ENCODE measurements at regions not wholly inside any gene's neighbourhood (a gene's known extent, or its start where the extent isn't known, plus 50 kb on each side); places are given as distances from the start of the nearest gene placed in this dataset.

DNA sequence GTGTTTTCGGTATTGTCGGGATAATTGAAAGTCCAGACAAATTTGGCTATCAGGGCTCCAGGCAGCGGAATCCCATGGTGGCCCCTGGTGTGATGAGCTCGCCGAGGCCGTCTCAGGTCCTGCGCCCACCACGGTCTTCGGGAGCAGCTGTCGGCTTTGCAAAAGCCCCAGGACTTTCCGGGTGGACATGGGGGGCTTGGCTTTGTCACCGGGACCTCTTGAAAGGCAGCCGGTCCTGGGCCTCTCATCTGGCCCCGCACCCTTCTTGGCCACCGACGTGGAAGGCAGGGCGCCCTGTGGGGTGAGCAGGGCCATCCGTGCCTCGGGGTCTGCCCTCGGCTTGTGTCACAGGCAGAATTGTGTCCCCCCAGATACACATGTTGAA is 87.1 kb upstream of the ACTRT2 start:
- POLR2A ChIA-PET, result no interaction called here
- no peak overlapping the region for H3K4me3 Mint-ChIP-seq
- H3K27ac Mint-ChIP-seq, result no peak overlapping the region
- 91% methylated on average over 19 of the region's 20 CpGs for WGBS (ENCODE audit: insufficient coverage)
- H3K9me3 Mint-ChIP-seq, result peaks cover 0 to 6% (median 0%) of the 10 kb centered on the region in 3 donors
- CTCF ChIA-PET, result no interaction called here
- Histone ChIP-seq H3K36me3 (ENCODE audit: control insufficient read depth in 2 of 2, extremely low read depth in 1 of 2, insufficient read depth in 1 of 2, low read length in 1 of 2) (no peaks in the 10 kb centered on the region), H3K9me3 (no peaks in the 10 kb centered on the region), H3K4me3 (ENCODE audit: control insufficient read depth in 1 of 2, extremely low read depth in 1 of 2, low read length in 1 of 2) (no peak overlapping the region), H3K27ac (ENCODE audit: low read length) (no peak overlapping the region), H3K4me1 (ENCODE audit: control insufficient read depth in 1 of 2, extremely low read depth in 1 of 2, insufficient read depth in 2 of 2, low read length in 2 of 2) (no peaks in the 10 kb centered on the region), H3K27me3 (replicated peaks in 1 of 2; ENCODE audit: control insufficient read depth in 2 of 2, extremely low read depth in 1 of 2, insufficient read depth in 2 of 2, low read length in 1 of 2) (peaks cover 0 to 19% of the 10 kb centered on the region in 2 experiments)
- no peaks in the 10 kb centered on the region for H3K36me3 Mint-ChIP-seq
- no peak for ATAC-seq (replicated peaks in 1 of 4)
- no peaks in the 10 kb centered on the region for H3K4me1 Mint-ChIP-seq
- DNase-seq, result no peak
- H3K27me3 Mint-ChIP-seq, result peaks cover 0 to 10% of the 10 kb centered on the region in 2 donors

DNA sequence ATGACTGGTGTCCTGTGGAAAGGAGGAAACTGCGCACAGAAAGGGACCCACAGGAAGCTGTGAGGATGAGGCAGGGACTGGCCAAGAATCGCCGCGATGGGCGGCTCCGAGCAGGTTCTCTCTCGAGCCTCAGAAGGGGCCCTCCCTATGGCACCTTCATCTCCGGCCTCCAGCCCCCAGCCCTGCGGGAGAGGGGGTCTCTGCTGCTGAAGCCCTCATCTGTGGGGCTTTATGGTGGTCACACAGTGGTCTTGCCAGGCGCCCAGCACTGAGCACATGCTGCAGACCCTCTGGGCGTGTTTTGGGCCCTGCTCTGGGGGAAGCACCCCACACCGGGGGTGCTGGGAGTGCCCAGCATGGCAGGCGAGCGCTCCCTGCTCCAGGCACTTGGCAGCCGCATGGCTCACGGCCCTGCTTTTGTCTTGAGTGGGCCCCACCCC is 86.6 kb upstream of the ACTRT2 start:
- WGBS (ENCODE audit: insufficient coverage), result 81% methylated on average over 12 of the region's 16 CpGs
- H3K36me3 ChIP-seq (ENCODE audit: control insufficient read depth in 2 of 2, extremely low read depth in 1 of 2, insufficient read depth in 1 of 2, low read length in 1 of 2), result no peaks in the 10 kb centered on the region
- H3K9me3 ChIP-seq, result no peaks in the 10 kb centered on the region
- H3K4me3 Mint-ChIP-seq, result no peak overlapping the region
- H3K9me3 Mint-ChIP-seq, result peaks cover 0 to 6% (median 0%) of the 10 kb centered on the region in 3 donors
- H3K27me3 ChIP-seq (replicated peaks in 1 of 2; ENCODE audit: control insufficient read depth in 2 of 2, extremely low read depth in 1 of 2, insufficient read depth in 2 of 2, low read length in 1 of 2), result peaks cover 0 to 19% of the 10 kb centered on the region in 2 experiments
- POLR2A ChIA-PET, result no interaction called here
- H3K4me1 ChIP-seq (ENCODE audit: control insufficient read depth in 1 of 2, extremely low read depth in 1 of 2, insufficient read depth in 2 of 2, low read length in 2 of 2), result no peaks in the 10 kb centered on the region
- no peak for ATAC-seq (replicated peaks in 1 of 4)
- no peaks in the 10 kb centered on the region for H3K4me1 Mint-ChIP-seq
- no peak overlapping the region for H3K27ac Mint-ChIP-seq
- no peaks in the 10 kb centered on the region for H3K36me3 Mint-ChIP-seq
- H3K4me3 ChIP-seq (ENCODE audit: control insufficient read depth in 1 of 2, extremely low read depth in 1 of 2, low read length in 1 of 2), result no peak overlapping the region
- CTCF ChIA-PET, result no interaction called here
- peaks cover 0 to 10% of the 10 kb centered on the region in 2 donors for H3K27me3 Mint-ChIP-seq
- no peak for DNase-seq
- no peak overlapping the region for H3K27ac ChIP-seq (ENCODE audit: low read length)

DNA sequence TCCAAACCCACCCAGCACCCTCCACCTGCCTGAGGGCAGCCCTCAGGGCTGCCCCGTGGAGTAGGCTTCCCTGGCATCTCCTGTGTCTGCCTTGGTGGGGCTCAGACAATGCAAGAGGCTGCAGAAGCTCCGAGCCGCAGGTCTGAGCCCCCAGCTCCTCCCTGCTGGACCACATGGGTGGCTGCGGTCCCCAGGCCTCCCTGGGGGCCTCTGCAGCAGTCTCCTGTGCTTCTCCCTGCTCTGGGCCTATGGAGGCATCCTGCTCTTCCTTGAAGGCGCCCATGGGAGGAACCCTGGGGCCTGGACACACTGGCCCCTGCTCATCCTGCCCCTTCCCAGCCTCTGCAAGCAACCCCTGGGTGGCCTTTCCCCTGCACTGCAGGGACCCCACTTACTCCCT is 86.1 kb upstream of the ACTRT2 start:
- H3K27me3 Mint-ChIP-seq, result peaks cover 0 to 8% of the 10 kb centered on the region in 2 donors
- peaks cover 0 to 19% of the 10 kb centered on the region in 2 experiments for H3K27me3 ChIP-seq (replicated peaks in 1 of 2; ENCODE audit: control insufficient read depth in 2 of 2, extremely low read depth in 1 of 2, insufficient read depth in 2 of 2, low read length in 1 of 2)
- H3K4me1 ChIP-seq (ENCODE audit: control insufficient read depth in 1 of 2, extremely low read depth in 1 of 2, insufficient read depth in 2 of 2, low read length in 2 of 2), result no peaks in the 10 kb centered on the region
- H3K4me3 Mint-ChIP-seq, result no peak overlapping the region
- H3K36me3 ChIP-seq (ENCODE audit: control insufficient read depth in 2 of 2, extremely low read depth in 1 of 2, insufficient read depth in 1 of 2, low read length in 1 of 2), result no peaks in the 10 kb centered on the region
- no peak overlapping the region for H3K4me3 ChIP-seq (ENCODE audit: control insufficient read depth in 1 of 2, extremely low read depth in 1 of 2, low read length in 1 of 2)
- CTCF ChIA-PET, result no interaction called here
- POLR2A ChIA-PET, result no interaction called here
- H3K27ac ChIP-seq (ENCODE audit: low read length), result no peak overlapping the region
- peaks cover 0 to 6% (median 0%) of the 10 kb centered on the region in 3 donors for H3K9me3 Mint-ChIP-seq
- ATAC-seq (replicated peaks in 1 of 4) (no peak), DNase-seq (no peak)
- H3K4me1 Mint-ChIP-seq, result no peaks in the 10 kb centered on the region
- no peaks in the 10 kb centered on the region for H3K9me3 ChIP-seq
- no peaks in the 10 kb centered on the region for H3K36me3 Mint-ChIP-seq
- WGBS (ENCODE audit: insufficient coverage), result 73% methylated on average over 5 of the region's 5 CpGs
- no peak overlapping the region for H3K27ac Mint-ChIP-seq

DNA sequence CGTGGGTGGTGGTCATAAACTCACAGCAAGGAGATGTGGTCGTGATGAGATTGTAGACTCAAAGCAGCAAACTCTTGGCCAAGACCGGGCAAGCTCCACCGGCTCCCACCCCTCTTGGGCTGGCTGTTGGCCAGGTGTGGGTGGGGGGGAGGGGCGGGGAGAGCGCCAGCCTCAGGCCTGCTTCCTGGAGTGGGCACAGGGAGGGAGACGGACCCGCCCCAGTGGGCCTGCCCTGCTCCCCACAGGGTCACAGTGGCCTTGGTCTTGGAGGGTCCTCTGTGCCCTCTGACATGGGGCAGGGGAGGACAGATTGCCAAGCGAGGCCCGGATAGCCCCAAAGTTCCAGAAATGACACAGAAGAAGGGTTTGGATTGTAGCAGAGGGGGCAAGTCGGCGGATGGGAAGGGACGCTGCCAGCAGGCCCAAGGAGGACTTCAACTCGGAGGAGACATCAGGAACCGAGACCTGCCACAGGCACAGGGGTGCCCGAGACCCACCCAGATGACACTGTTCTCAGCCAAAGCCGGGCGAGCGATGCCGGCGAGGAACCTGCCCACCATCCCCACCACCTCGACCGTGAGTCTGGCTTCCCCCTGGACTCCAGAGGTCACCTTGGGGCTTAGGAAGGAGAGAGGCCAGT is 85.4 kb upstream of the ACTRT2 start:
- ATAC-seq (replicated peaks in 1 of 4) (no peak), DNase-seq (no peak)
- Mint-ChIP-seq H3K27me3 (peaks cover 0 to 7% of the 10 kb centered on the region in 2 donors), H3K4me3 (no peak overlapping the region), H3K27ac (no peak overlapping the region), H3K4me1 (no peaks in the 10 kb centered on the region), H3K36me3 (no peaks in the 10 kb centered on the region), H3K9me3 (peaks cover 0 to 6% (median 3%) of the 10 kb centered on the region in 3 donors)
- Histone ChIP-seq H3K27me3 (replicated peaks in 1 of 2; ENCODE audit: control insufficient read depth in 2 of 2, extremely low read depth in 1 of 2, insufficient read depth in 2 of 2, low read length in 1 of 2) (peaks cover 0 to 19% of the 10 kb centered on the region in 2 experiments), H3K4me1 (ENCODE audit: control insufficient read depth in 1 of 2, extremely low read depth in 1 of 2, insufficient read depth in 2 of 2, low read length in 2 of 2) (no peaks in the 10 kb centered on the region), H3K9me3 (no peaks in the 10 kb centered on the region), H3K27ac (ENCODE audit: low read length) (no peak overlapping the region), H3K36me3 (ENCODE audit: control insufficient read depth in 2 of 2, extremely low read depth in 1 of 2, insufficient read depth in 1 of 2, low read length in 1 of 2) (no peaks in the 10 kb centered on the region), H3K4me3 (ENCODE audit: control insufficient read depth in 1 of 2, extremely low read depth in 1 of 2, low read length in 1 of 2) (no peak overlapping the region)
- ChIA-PET CTCF (no interaction called here), POLR2A (no interaction called here)
- WGBS (ENCODE audit: insufficient coverage), result 77% methylated on average over 8 of the region's 23 CpGs

DNA sequence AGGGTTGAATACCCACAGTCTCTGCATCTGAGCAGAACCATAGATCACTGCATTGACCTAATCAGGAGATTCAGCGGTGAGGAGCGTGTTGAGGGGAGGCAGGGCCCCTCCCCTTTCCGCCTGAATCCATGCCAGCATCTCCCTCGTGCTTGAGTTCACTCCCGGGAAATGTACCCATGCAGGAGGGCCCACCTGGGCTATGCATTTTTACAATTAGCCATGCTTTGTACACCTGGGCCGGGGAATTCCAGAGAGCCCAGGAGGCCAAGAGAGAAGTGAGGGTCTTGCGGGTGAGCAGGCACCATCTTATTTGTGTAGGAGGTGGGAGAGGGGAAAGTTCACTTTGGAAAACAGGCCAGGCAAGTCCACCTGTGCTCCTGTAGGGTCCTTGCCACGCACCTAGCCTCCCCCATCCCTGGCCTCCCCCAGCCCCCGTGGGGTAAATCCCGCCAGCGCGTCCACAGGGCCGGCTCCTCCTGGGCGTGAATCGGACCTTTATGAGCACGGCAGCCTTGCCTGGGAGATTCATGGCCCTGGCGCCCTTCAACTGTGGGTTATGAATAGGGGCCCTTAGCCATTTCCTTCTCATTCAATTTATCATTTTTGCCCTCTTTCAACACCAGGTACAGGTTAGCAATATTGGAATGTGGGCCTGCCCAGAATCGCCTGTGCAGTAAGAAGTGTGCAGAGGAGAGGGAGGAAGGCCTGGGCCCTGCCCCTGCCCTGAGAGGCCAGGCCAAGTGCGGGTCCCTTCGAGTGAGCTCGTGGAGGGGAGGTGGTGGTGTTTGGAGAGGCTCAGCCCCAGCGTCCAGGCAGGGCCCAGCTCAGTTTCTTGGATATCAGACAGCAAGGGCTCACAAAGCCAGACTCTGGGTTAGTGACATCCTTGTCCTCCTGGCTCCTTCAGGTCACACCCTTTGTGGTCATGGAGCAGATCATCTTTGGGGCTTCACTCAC is 84.4 kb upstream of the ACTRT2 start:
- POLR2A ChIA-PET, result no interaction called here
- Mint-ChIP-seq H3K9me3 (peaks cover 4 to 11% (median 6%) of the 10 kb centered on the region in 3 donors), H3K27me3 (peaks cover 4 to 7% of the 10 kb centered on the region in 2 donors), H3K36me3 (no peaks in the 10 kb centered on the region), H3K4me3 (no peak overlapping the region), H3K27ac (no peak overlapping the region), H3K4me1 (no peaks in the 10 kb centered on the region)
- DNase-seq, result no peak
- no peak for ATAC-seq (replicated peaks in 1 of 4)
- H3K4me1 ChIP-seq (ENCODE audit: control insufficient read depth in 1 of 2, extremely low read depth in 1 of 2, insufficient read depth in 2 of 2, low read length in 2 of 2), result no peaks in the 10 kb centered on the region
- no peak overlapping the region for H3K4me3 ChIP-seq (ENCODE audit: control insufficient read depth in 1 of 2, extremely low read depth in 1 of 2, low read length in 1 of 2)
- H3K27me3 ChIP-seq (replicated peaks in 1 of 2; ENCODE audit: control insufficient read depth in 2 of 2, extremely low read depth in 1 of 2, insufficient read depth in 2 of 2, low read length in 1 of 2), result peaks cover 0 to 19% of the 10 kb centered on the region in 2 experiments
- H3K27ac ChIP-seq (ENCODE audit: low read length), result no peak overlapping the region
- H3K9me3 ChIP-seq, result no peaks in the 10 kb centered on the region
- CTCF ChIA-PET, result no interaction called here
- H3K36me3 ChIP-seq (ENCODE audit: control insufficient read depth in 2 of 2, extremely low read depth in 1 of 2, insufficient read depth in 1 of 2, low read length in 1 of 2), result no peaks in the 10 kb centered on the region
- WGBS (ENCODE audit: insufficient coverage), result 98% methylated on average over 8 of the region's 22 CpGs

DNA sequence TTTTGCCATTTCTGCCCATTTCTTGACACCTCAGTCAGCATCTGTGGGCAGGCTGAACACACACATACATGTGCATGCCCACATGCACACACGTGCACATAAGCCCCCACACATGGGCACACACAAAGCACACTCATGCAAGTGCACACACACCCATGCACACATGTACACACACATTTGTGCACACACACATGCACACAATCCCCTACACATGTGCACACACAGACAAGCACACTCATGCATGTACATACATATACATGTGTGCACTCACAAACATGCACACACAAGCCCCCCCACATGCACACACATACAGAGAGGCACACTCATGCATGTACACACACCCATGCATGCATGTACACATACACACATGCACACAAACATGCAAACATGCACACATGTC is 83.5 kb upstream of the ACTRT2 start:
- Mint-ChIP-seq H3K4me1 (no peaks in the 10 kb centered on the region), H3K9me3 (peaks cover 4 to 11% (median 6%) of the 10 kb centered on the region in 3 donors), H3K27me3 (peaks cover 0 to 4% of the 10 kb centered on the region in 2 donors), H3K27ac (no peak overlapping the region), H3K36me3 (no peaks in the 10 kb centered on the region), H3K4me3 (no peak overlapping the region)
- no peak overlapping the region for H3K27ac ChIP-seq (ENCODE audit: low read length)
- no peaks in the 10 kb centered on the region for H3K36me3 ChIP-seq (ENCODE audit: control insufficient read depth in 2 of 2, extremely low read depth in 1 of 2, insufficient read depth in 1 of 2, low read length in 1 of 2)
- ChIA-PET CTCF (no interaction called here), POLR2A (no interaction called here)
- H3K9me3 ChIP-seq, result no peaks in the 10 kb centered on the region
- DNase-seq (no peak), ATAC-seq (replicated peaks in 1 of 4) (no peak)
- H3K4me3 ChIP-seq (ENCODE audit: control insufficient read depth in 1 of 2, extremely low read depth in 1 of 2, low read length in 1 of 2), result no peak overlapping the region
- H3K27me3 ChIP-seq (replicated peaks in 1 of 2; ENCODE audit: control insufficient read depth in 2 of 2, extremely low read depth in 1 of 2, insufficient read depth in 2 of 2, low read length in 1 of 2), result peaks cover 0 to 13% of the 10 kb centered on the region in 2 experiments
- WGBS (ENCODE audit: insufficient coverage), result 70% methylated on average over 1 of the region's 1 CpG
- no peaks in the 10 kb centered on the region for H3K4me1 ChIP-seq (ENCODE audit: control insufficient read depth in 1 of 2, extremely low read depth in 1 of 2, insufficient read depth in 2 of 2, low read length in 2 of 2)
